LNCaP clone FGC (cell line): ENCODE measurements at regions not wholly inside any gene's neighbourhood (a gene's known extent, or its start where the extent isn't known, plus 50 kb on each side); places are given as distances from the start of the nearest gene placed in this dataset.
"Not testable (repeated sequence)": the region's sequence is repeated elsewhere in the genome, so short reads cannot be mapped to it uniquely, and the experiment has no call there.

ENCODE experiments used
- DNase-seq: peaks from one replicate; pipeline ENCODE4 v3.0.0-alpha.2; 2011; ENCODE audit warnings: low read depth
- H3K4me3 ChIP-seq: 2 replicates; pipeline ENCODE4 v1.5.1; 2011; ENCODE audit warnings: mild to moderate bottlenecking, low read depth, low read length, control low read depth
- TF ChIP-seq, protein P1 (sequence below): IDR thresholded peaks from 2 replicates; pipeline ENCODE4 v1.5.1; 2012; ENCODE audit warnings: mild to moderate bottlenecking; ENCODE audit not compliant: control insufficient read depth, insufficient read depth; ENCODE audit errors: extremely low read depth

DNA sequence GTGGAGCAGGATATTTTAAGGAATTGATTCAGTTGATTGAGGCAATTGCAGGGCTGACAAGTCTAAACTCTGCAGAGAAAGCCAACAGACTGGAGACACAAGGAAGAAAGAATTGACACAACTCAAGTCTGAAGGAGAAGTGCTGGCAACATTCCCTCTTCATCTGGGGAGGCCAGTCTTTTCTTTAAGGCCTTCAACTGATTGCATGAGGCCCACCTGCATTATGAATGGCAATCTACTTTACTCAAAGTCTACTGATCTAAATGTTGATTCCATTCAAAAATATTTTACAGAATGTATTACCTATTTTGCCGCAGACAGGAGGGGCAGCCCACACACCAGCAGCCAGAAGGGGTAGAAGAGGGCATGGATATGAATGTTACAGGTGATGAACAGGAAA is 425.2 kb downstream of the PCDH10 start:
- TF ChIP-seq, protein P1, sequence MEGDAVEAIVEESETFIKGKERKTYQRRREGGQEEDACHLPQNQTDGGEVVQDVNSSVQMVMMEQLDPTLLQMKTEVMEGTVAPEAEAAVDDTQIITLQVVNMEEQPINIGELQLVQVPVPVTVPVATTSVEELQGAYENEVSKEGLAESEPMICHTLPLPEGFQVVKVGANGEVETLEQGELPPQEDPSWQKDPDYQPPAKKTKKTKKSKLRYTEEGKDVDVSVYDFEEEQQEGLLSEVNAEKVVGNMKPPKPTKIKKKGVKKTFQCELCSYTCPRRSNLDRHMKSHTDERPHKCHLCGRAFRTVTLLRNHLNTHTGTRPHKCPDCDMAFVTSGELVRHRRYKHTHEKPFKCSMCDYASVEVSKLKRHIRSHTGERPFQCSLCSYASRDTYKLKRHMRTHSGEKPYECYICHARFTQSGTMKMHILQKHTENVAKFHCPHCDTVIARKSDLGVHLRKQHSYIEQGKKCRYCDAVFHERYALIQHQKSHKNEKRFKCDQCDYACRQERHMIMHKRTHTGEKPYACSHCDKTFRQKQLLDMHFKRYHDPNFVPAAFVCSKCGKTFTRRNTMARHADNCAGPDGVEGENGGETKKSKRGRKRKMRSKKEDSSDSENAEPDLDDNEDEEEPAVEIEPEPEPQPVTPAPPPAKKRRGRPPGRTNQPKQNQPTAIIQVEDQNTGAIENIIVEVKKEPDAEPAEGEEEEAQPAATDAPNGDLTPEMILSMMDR = no peak
- no peak overlapping the region for H3K4me3 ChIP-seq
- DNase-seq = no peak

DNA sequence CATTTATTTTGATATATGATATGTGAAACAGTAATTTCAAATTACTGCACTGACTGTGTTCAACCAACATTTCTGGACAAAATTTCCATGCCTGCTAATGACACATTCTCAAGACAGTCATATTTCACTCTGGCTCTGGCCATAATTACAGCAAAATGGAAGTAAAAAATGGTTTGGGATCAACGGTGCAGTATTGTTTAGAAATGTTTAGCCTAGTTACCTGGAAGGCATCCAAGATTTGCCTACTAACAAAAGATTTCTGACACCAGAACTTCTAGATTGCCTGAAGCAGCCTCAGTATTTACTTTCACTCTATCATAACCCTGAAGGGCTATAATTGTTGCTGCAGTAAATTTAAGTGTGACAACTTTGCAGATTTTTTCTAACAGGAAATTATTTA is 416.3 kb downstream of the PCDH10 start:
- TF ChIP-seq, protein P1 = no peak
- DNase-seq = no peak
- no peak overlapping the region for H3K4me3 ChIP-seq

DNA sequence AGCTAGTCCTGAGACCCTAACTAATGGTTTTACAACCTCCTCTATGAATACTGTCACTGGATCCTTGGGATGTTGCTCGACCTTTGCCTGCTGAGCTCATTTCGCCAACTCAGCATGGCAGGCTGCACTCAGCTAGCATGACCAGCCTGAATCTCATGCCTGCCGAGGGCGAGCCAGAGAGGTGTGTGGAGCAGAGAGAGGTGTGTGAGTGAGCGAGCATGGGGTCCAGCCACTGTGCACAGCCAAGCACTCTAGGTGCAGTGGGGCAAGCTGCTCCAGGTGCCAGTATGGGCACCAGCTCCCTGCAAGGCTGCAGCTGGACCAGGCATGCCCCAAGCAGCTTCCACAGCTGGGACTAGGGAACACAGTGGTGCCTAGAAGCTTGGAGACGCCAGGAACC is 410.9 kb downstream of the PCDH10 start:
- no peak for DNase-seq
- H3K4me3 ChIP-seq = no peak overlapping the region
- TF ChIP-seq, protein P1 = no peak

DNA sequence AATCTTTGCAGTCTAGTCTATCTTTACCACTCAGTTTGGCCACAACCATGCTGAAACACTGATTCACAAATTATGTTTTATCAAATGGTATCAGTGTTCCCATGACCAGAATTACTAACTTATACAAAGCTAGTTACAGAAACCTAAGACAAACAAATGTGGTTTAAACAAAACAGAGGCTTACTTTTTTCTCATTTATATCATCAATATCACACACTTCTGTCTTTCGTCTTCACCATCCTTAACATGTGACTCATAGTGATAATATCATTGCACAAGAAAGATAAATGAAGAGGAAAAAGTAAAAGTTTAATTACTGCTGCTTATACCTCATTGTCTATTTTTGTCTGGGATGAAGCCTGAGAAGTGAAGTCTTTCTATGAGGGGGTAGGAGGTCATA is 406.6 kb downstream of the PCDH10 start:
- no peak overlapping the region for H3K4me3 ChIP-seq
- DNase-seq = no peak
- TF ChIP-seq, protein P1 = no peak

DNA sequence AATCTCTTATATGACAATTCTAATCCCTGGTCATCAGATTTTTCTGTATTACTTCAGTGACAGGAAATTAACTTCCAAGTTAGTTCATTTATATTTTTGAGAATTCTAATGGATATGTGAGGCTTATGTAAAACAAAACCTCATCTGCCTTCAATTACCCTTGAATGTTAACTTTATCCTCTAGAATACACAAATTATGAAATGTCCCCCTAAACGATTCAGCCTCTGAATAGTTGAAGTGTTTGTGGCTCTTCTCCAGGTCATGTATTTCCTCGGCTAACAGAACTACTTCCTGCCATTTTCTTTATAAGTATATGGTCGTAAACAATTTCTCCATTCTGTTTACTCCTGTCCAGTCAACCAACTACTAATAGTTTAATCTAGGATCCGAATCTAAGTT is 401.3 kb downstream of the PCDH10 start:
- H3K4me3 ChIP-seq = no peak overlapping the region
- DNase-seq = no peak
- TF ChIP-seq, protein P1 = no peak

DNA sequence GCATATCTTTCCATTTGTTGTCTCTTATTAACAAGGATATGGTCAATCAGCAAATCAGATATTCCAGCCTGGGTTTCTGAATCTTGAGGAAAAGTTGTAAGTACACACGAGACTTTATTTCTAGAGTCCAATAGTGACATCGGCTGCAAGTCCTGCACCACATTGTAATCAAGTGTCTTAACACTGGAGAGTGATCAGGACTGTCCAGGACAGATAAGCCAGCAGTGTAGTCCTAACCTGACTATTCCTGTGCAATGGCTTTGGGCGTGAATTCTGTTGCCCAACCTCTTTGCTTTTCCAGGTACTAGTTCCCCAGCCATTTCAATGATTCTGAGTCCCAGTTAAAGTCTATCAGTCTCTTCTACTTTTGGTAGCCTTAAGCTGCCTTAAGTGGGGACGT is 395.0 kb downstream of the PCDH10 start:
- TF ChIP-seq, protein P1 = no peak
- H3K4me3 ChIP-seq = no peak overlapping the region
- DNase-seq = no peak

DNA sequence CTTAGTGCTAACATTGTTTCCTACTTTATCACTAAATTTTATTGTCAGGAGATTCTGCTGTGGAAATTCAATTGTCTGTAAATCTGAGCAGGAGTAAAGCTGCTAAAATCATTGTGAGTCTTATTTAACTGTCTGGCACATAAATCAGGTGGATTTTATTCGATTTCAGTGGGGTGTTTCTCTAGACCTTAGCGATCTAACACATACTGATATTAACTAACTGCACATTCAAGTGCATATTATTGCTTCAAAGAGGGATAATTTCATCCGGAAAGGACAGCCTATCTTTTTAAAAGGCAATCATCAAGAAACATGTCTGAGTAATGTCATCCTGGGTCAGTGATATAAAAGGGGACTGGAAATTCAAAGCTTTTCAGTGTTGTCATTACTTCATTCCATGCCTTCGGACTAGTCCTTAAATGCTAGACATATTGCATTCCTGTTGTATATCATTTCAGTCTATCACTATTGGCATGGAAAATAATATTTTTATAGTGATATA is 388.7 kb downstream of the PCDH10 start:
- no peak overlapping the region for H3K4me3 ChIP-seq
- TF ChIP-seq, protein P1 = no peak
- DNase-seq = no peak

DNA sequence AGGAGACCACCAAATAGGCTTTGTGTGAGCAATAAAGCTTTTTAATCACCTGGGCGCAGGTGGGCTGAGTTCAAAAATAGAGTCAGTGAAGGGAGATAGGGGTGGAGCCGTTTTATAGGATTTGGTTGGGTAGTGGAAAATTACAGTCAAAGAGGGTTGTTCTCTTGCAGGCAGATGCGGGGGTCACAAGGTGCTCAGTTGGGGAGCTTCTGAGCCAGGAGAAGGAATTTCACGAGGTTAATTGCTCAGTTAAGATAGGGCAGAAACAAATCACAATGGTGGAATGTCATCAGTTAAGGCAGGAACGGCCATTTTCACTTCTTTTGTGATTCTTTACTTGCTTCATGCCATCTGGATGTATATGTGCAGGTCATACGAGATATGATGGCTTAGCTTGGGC is 385.1 kb downstream of the PCDH10 start:
- H3K4me3 ChIP-seq, DNase-seq: not testable (repeated sequence)
